Trophoblast cell (in vitro differentiated cells and primary cell): ENCODE measurements at regions not wholly inside any gene's neighbourhood (a gene's known extent, or its start where the extent isn't known, plus 50 kb on each side); places are given as distances from the start of the nearest gene placed in this dataset.
"Not testable (repeated sequence)": the region's sequence is repeated elsewhere in the genome, so short reads cannot be mapped to it uniquely, and the experiment has no call there.

Experiments used
- DNase-seq, 2 donors: peaks; one replicate each; pipeline ENCODE4 v3.0.0-alpha.2; 2016
- H2AFZ ChIP-seq: 2 replicates; pipeline ENCODE4 v1.6.1; 2013; ENCODE audit warnings: low read length, moderate library complexity, mild to moderate bottlenecking; ENCODE audit not compliant: insufficient read depth, poor library complexity
- H2AK5ac ChIP-seq: 2 replicates; pipeline ENCODE4 v1.6.1; 2013; ENCODE audit warnings: mild to moderate bottlenecking, low read length
- H2BK120ac ChIP-seq: 2 replicates; pipeline ENCODE4 v1.6.1; 2013; ENCODE audit warnings: low read length, mild to moderate bottlenecking, moderate library complexity; ENCODE audit not compliant: insufficient read depth, poor library complexity
- H2BK12ac ChIP-seq: 2 replicates; pipeline ENCODE4 v1.6.1; 2013; ENCODE audit warnings: mild to moderate bottlenecking, low read length, moderate library complexity
- H2BK5ac ChIP-seq: 2 replicates; pipeline ENCODE4 v1.6.1; 2013; ENCODE audit warnings: low read length, low read depth, moderate library complexity, mild to moderate bottlenecking; ENCODE audit not compliant: poor library complexity
- H3K14ac ChIP-seq: 2 replicates; pipeline ENCODE4 v1.6.1; 2013; ENCODE audit warnings: mild to moderate bottlenecking, low read length
- H3K18ac ChIP-seq: 2 replicates; pipeline ENCODE4 v1.6.1; 2013; ENCODE audit warnings: mild to moderate bottlenecking, low read length
- H3K23ac ChIP-seq: 2 replicates; pipeline ENCODE4 v1.6.1; 2013; ENCODE audit warnings: low read length
- H3K27ac ChIP-seq: 2 replicates; pipeline ENCODE4 v1.5.1; 2013; ENCODE audit warnings: low read depth, mild to moderate bottlenecking, inconsistent platforms, low read length, moderate library complexity
- H3K27me3 ChIP-seq: 2 replicates; pipeline ENCODE4 v1.6.1; 2013; ENCODE audit warnings: inconsistent platforms, mild to moderate bottlenecking, low read length, moderate library complexity; ENCODE audit not compliant: insufficient read depth
- H3K36me3 ChIP-seq, 2 experiments: 1 replicate in 1 of 2; 2 replicates in 1 of 2; pipeline ENCODE4 v1.6.1; 2013; ENCODE audit warnings: low read length in 2 of 2, mild to moderate bottlenecking in 2 of 2, moderate library complexity in 1 of 2; ENCODE audit not compliant: insufficient read depth in 2 of 2, control insufficient read depth in 1 of 2
- H3K4ac ChIP-seq: 2 replicates; pipeline ENCODE4 v1.6.1; 2013; ENCODE audit warnings: low read depth, mild to moderate bottlenecking, low read length, moderate library complexity
- H3K4me1 ChIP-seq, 2 experiments: 1 replicate in 1 of 2; 2 replicates in 1 of 2; pipeline ENCODE4 v1.6.1; 2013; ENCODE audit warnings: low read length in 2 of 2, mild to moderate bottlenecking in 2 of 2, moderate library complexity in 1 of 2; ENCODE audit not compliant: insufficient read depth in 2 of 2, control insufficient read depth in 1 of 2
- H3K4me2 ChIP-seq: 2 replicates; pipeline ENCODE4 v1.6.1; 2013; ENCODE audit warnings: inconsistent platforms, mild to moderate bottlenecking, low read length, moderate library complexity
- H3K4me3 ChIP-seq: 2 replicates; pipeline ENCODE4 v1.5.1; 2013; ENCODE audit warnings: mild to moderate bottlenecking, low read depth, low read length, inconsistent platforms
- H3K79me1 ChIP-seq: one replicate; pipeline ENCODE4 v1.6.1; 2013; ENCODE audit warnings: low read length
- H3K79me2 ChIP-seq: 2 replicates; pipeline ENCODE4 v1.6.1; 2013; ENCODE audit warnings: low read length, mild to moderate bottlenecking; ENCODE audit not compliant: control insufficient read depth, insufficient read depth, poor library complexity
- H3K9ac ChIP-seq: 2 replicates; pipeline ENCODE4 v1.6.1; 2013; ENCODE audit warnings: mild to moderate bottlenecking, low read length
- H3K9me3 ChIP-seq: 2 replicates; pipeline ENCODE4 v1.6.1; 2013; ENCODE audit warnings: low read depth, mild to moderate bottlenecking, control low read depth, inconsistent platforms, low read length; ENCODE audit not compliant: insufficient read depth
- H4K12ac ChIP-seq: 2 replicates; pipeline ENCODE4 v1.6.1; 2013; ENCODE audit warnings: low read depth, mild to moderate bottlenecking, low read length, moderate library complexity
- H4K8ac ChIP-seq: 2 replicates; pipeline ENCODE4 v1.6.1; 2013; ENCODE audit warnings: low read depth, mild to moderate bottlenecking, low read length, moderate library complexity
- H4K91ac ChIP-seq: one replicate; pipeline ENCODE4 v1.6.1; 2013; ENCODE audit warnings: low read depth, mild to moderate bottlenecking, low read length, moderate library complexity
- WGBS: extraction: QIAGEN DNeasy Blood & Tissue Kit; methylation state at CpG from one replicate; pipeline ENCODE4 v1.1.7; 2013; ENCODE audit warnings: missing lambda C conversion rate; ENCODE audit not compliant: insufficient read length, insufficient coverage; ENCODE audit errors: extremely low coverage; 5-methylcytosine and 5-hydroxymethylcytosine counted together

GRCh38 chr6:144406796-144407195 is 121.7 kb downstream of the UTRN start:
- Histone ChIP-seq H2BK12ac (no peak overlapping the region), H2BK120ac (no peak overlapping the region), H3K4me1 (no peaks in the 10 kb centered on the region), H3K36me3 (no peaks in the 10 kb centered on the region), H3K79me1 (no peaks in the 10 kb centered on the region), H3K18ac (no peak overlapping the region), H2BK5ac (no peak overlapping the region), H3K27me3 (no peaks in the 10 kb centered on the region), H3K79me2 (no peaks in the 10 kb centered on the region), H3K9ac (no peak overlapping the region), H4K8ac (no peak overlapping the region), H2AK5ac (no peak overlapping the region), H4K91ac (no peak overlapping the region), H4K12ac (no peak overlapping the region), H3K4ac (no peak overlapping the region), H3K9me3 (no peaks in the 10 kb centered on the region), H2AFZ (no peak overlapping the region), H3K4me2 (no peak overlapping the region), H3K14ac (no peak overlapping the region), H3K27ac (no peak overlapping the region), H3K23ac (no peak overlapping the region), H3K4me3 (no peak overlapping the region)
- WGBS: no CpG with 5 or more reads among the region's 3 CpGs
- DNase-seq: no peak

DNA sequence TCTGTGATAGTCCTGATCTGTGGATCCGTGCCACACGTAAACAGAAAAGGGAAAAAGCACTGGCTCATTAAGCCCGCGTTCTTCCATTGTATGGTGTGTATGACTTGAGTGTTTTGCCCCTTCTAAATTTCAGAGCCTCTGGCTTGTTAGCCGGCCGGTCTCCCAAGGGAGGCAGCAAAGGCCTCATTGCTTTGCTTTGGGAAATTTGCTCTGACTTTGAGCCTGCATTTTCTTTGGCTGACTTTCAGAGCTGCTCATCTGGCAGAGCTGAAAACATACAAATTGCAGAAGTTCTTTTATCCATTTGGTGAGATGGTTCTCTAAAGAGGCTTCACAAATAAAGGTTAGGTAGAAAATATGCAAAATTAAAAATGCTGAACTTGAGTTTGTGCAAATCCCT is 123.0 kb downstream of the UTRN start:
- no peak overlapping the region for H3K27ac ChIP-seq
- H4K8ac ChIP-seq: no peak overlapping the region
- no peak for DNase-seq
- no peak overlapping the region for H4K12ac ChIP-seq
- no CpG with 5 or more reads among the region's 6 CpGs for WGBS
- no peak overlapping the region for H3K9ac ChIP-seq
- no peak overlapping the region for H2BK120ac ChIP-seq
- no peak overlapping the region for H2AFZ ChIP-seq
- H2BK5ac ChIP-seq: no peak overlapping the region
- H3K27me3 ChIP-seq: no peaks in the 10 kb centered on the region
- no peak overlapping the region for H4K91ac ChIP-seq
- H2BK12ac ChIP-seq: no peak overlapping the region
- H3K4me3 ChIP-seq: no peak overlapping the region
- no peak overlapping the region for H3K14ac ChIP-seq
- H3K36me3 ChIP-seq: no peaks in the 10 kb centered on the region
- H2AK5ac ChIP-seq: no peak overlapping the region
- no peak overlapping the region for H3K23ac ChIP-seq
- no peaks in the 10 kb centered on the region for H3K4me1 ChIP-seq
- no peaks in the 10 kb centered on the region for H3K9me3 ChIP-seq
- H3K79me1 ChIP-seq: no peaks in the 10 kb centered on the region
- no peak overlapping the region for H3K18ac ChIP-seq
- peaks cover under 1% of the 10 kb centered on the region for H3K79me2 ChIP-seq
- no peak overlapping the region for H3K4ac ChIP-seq
- no peak overlapping the region for H3K4me2 ChIP-seq

DNA sequence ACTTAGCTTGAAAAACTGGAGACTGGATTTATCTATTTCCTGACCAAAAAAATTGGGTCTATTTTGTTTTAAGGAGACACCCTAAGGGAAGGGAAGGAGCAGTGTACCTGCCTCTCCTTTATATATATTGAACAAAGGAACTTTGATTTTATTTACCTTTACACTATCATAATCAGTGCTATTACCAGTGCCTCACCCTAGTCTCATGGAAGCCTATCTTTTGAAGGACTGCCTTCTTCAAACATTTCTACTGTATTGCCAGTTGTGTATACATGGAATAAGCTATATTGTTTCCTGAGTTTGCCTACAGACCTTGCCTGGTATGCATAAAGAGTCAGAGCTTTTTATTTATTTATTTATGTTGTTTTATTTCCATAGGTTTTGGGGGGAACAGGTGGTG is 124.9 kb downstream of the UTRN start:
- Histone ChIP-seq H4K91ac (no peak overlapping the region), H2BK120ac (no peak overlapping the region), H3K27ac (no peak overlapping the region), H3K14ac (no peak overlapping the region), H3K4me3 (no peak overlapping the region), H3K9ac (no peak overlapping the region), H3K4me1 (no peaks in the 10 kb centered on the region), H3K79me2 (peaks cover 2% of the 10 kb centered on the region), H2BK5ac (no peak overlapping the region), H4K12ac (no peak overlapping the region), H3K79me1 (no peaks in the 10 kb centered on the region), H2BK12ac (no peak overlapping the region), H4K8ac (no peak overlapping the region), H2AK5ac (no peak overlapping the region), H3K4ac (no peak overlapping the region), H3K9me3 (no peaks in the 10 kb centered on the region), H3K23ac (no peak overlapping the region), H2AFZ (no peak overlapping the region), H3K4me2 (no peak overlapping the region), H3K36me3 (no peaks in the 10 kb centered on the region), H3K18ac (no peak overlapping the region), H3K27me3 (no peaks in the 10 kb centered on the region)
- no peak for DNase-seq

DNA sequence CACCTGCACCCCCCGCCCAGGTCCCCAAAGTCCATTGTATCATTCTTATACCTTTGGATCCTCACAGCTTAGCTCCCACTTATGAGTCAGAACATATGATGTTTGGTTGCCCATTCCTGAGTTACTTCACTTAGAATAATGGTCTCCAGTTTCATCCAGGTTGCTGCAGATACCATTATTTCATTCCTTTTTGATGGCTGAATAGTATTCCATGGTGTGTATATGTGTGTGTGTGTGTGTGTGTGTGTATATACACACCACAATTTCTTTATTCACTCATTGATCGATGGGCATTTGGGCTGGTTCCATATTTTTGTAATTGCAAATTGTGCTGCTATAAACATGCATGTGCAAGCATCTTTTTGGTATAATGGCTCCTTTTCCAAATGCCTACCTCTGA is 125.4 kb downstream of the UTRN start:
- not testable (repeated sequence) for H3K27me3 ChIP-seq, H3K9me3 ChIP-seq, H3K14ac ChIP-seq, H3K4me2 ChIP-seq, H2BK120ac ChIP-seq, H3K4me1 ChIP-seq, H2AFZ ChIP-seq, H3K36me3 ChIP-seq, H3K79me1 ChIP-seq, H3K23ac ChIP-seq, H3K79me2 ChIP-seq, H2BK5ac ChIP-seq, DNase-seq, H3K27ac ChIP-seq, H3K18ac ChIP-seq, H4K12ac ChIP-seq, H3K4ac ChIP-seq, H3K9ac ChIP-seq, H2BK12ac ChIP-seq, H4K91ac ChIP-seq, H2AK5ac ChIP-seq, H4K8ac ChIP-seq, H3K4me3 ChIP-seq
- no CpG with 5 or more reads among the region's 2 CpGs for WGBS
